Mesenchymal stem cell (in vitro differentiated cells and primary cell): ENCODE measurements at regions not wholly inside any gene's neighbourhood (a gene's known extent, or its start where the extent isn't known, plus 50 kb on each side); places are given as distances from the start of the nearest gene placed in this dataset.

Experiments
- DNase-seq: peaks from one replicate; pipeline ENCODE4 v3.0.0-alpha.2; 2013
- H2AFZ ChIP-seq: one replicate; pipeline ENCODE4 v1.6.1; 2013; ENCODE audit warnings: low read depth, mild to moderate bottlenecking, control low read depth, inconsistent platforms, low read length, moderate library complexity
- H2AK5ac ChIP-seq: 2 replicates; pipeline ENCODE4 v1.6.1; 2013; ENCODE audit warnings: low read length, moderate library complexity, mild to moderate bottlenecking, inconsistent platforms; ENCODE audit not compliant: severe bottlenecking
- H2BK120ac ChIP-seq: one replicate; pipeline ENCODE4 v1.6.1; 2013; ENCODE audit warnings: low read depth, mild to moderate bottlenecking, inconsistent platforms, low read length, moderate library complexity
- H2BK12ac ChIP-seq, 2 experiments: one replicate each; pipeline ENCODE4 v1.6.1; 2013; ENCODE audit warnings: inconsistent platforms in 2 of 2, low read length in 2 of 2, mild to moderate bottlenecking in 2 of 2, moderate library complexity in 2 of 2, control low read depth in 1 of 2
- H2BK15ac ChIP-seq: one replicate; pipeline ENCODE4 v1.6.1; 2013; ENCODE audit warnings: mild to moderate bottlenecking, low read depth, inconsistent platforms; ENCODE audit not compliant: poor library complexity, severe bottlenecking
- H2BK5ac ChIP-seq: 2 replicates; pipeline ENCODE4 v1.6.1; 2013; ENCODE audit warnings: low read depth, mild to moderate bottlenecking, low read length, control low read depth, inconsistent platforms; ENCODE audit not compliant: poor library complexity, severe bottlenecking
- H3K14ac ChIP-seq, 2 experiments: one replicate each; pipeline ENCODE4 v1.6.1; 2013; ENCODE audit warnings: inconsistent platforms in 2 of 2, low read length in 2 of 2, control low read depth in 1 of 2, mild to moderate bottlenecking in 1 of 2, moderate library complexity in 1 of 2
- H3K18ac ChIP-seq, 2 experiments: one replicate each; pipeline ENCODE4 v1.6.1; 2013; ENCODE audit warnings: inconsistent platforms in 2 of 2, low read length in 2 of 2, control low read depth in 1 of 2, low read depth in 1 of 2, mild to moderate bottlenecking in 1 of 2
- H3K23ac ChIP-seq, 2 experiments: one replicate each; pipeline ENCODE4 v1.6.1; 2013; ENCODE audit warnings: inconsistent platforms in 2 of 2, low read length in 2 of 2, mild to moderate bottlenecking in 2 of 2, moderate library complexity in 2 of 2, control low read depth in 1 of 2
- H3K27ac ChIP-seq: 2 replicates; pipeline ENCODE4 v1.5.1; 2013; ENCODE audit warnings: mild to moderate bottlenecking, moderate library complexity, low read length, control low read depth, inconsistent platforms; ENCODE audit not compliant: poor library complexity, severe bottlenecking
- H3K27me3 ChIP-seq, 2 experiments: 2 replicates each; pipeline versions ENCODE4 v1.6.1 to v1.7.0; 2013; ENCODE audit warnings: low read length in 2 of 2, mild to moderate bottlenecking in 2 of 2, moderate library complexity in 2 of 2, control low read depth in 1 of 2, inconsistent platforms in 1 of 2; ENCODE audit not compliant: control insufficient read depth in 1 of 2, insufficient read depth in 1 of 2
- H3K36me3 ChIP-seq, 2 experiments: 2 replicates each; pipeline versions ENCODE4 v1.6.1 to v1.7.0; 2013; ENCODE audit warnings: low read length in 2 of 2, control low read depth in 1 of 2, inconsistent platforms in 1 of 2, low read depth in 1 of 2, mild to moderate bottlenecking in 1 of 2; ENCODE audit not compliant: insufficient read depth in 2 of 2, control insufficient read depth in 1 of 2
- H3K4ac ChIP-seq, 2 experiments: one replicate each; pipeline ENCODE4 v1.6.1; 2013; ENCODE audit warnings: inconsistent platforms in 2 of 2, low read length in 2 of 2, mild to moderate bottlenecking in 2 of 2, moderate library complexity in 2 of 2, control low read depth in 1 of 2, low read depth in 1 of 2
- H3K4me1 ChIP-seq: 2 replicates; pipeline ENCODE4 v1.6.1; 2013; ENCODE audit warnings: low read depth, low read length, control low read depth; ENCODE audit not compliant: control insufficient read depth, insufficient read depth
- H3K4me2 ChIP-seq: 2 replicates; pipeline ENCODE4 v1.6.1; 2013; ENCODE audit warnings: low read length, mild to moderate bottlenecking, inconsistent platforms; ENCODE audit not compliant: poor library complexity, severe bottlenecking
- H3K4me3 ChIP-seq, 2 experiments: 2 replicates each; pipeline versions ENCODE4 v1.5.1 to v1.7.0; 2013; ENCODE audit warnings: low read length in 2 of 2, mild to moderate bottlenecking in 2 of 2, control low read depth in 1 of 2, low read depth in 1 of 2; ENCODE audit not compliant: insufficient read depth in 1 of 2
- H3K79me1 ChIP-seq: replicated peaks from 2 replicates; pipeline ENCODE4 v1.6.1; 2013; ENCODE audit warnings: mild to moderate bottlenecking, control low read depth, low read length, inconsistent platforms; ENCODE audit not compliant: poor library complexity, severe bottlenecking
- H3K9ac ChIP-seq: 2 replicates; pipeline ENCODE4 v1.7.0; 2013; ENCODE audit warnings: mild to moderate bottlenecking, low read length, moderate library complexity
- H3K9me3 ChIP-seq: 2 replicates; pipeline ENCODE4 v1.7.0; 2013; ENCODE audit warnings: mild to moderate bottlenecking, low read length; ENCODE audit not compliant: control insufficient read depth
- H4K8ac ChIP-seq: one replicate; pipeline ENCODE4 v1.6.1; 2013; ENCODE audit warnings: inconsistent platforms, mild to moderate bottlenecking, low read length, moderate library complexity
- H4K91ac ChIP-seq: one replicate; pipeline ENCODE4 v1.6.1; 2013; ENCODE audit warnings: mild to moderate bottlenecking, low read length, inconsistent platforms
- WGBS: methylation state at CpG from one replicate; pipeline ENCODE4 v1.1.7; 2013; ENCODE audit warnings: mixed read lengths; 5-methylcytosine and 5-hydroxymethylcytosine counted together

GRCh38 chr11:10395166-10395897 lies 59.7 kb upstream of the AMPD3 start:
- Histone ChIP-seq H3K27me3 (no peaks in the 10 kb centered on the region), H3K4ac (no peak overlapping the region), H2BK15ac (no peak overlapping the region), H3K23ac (no peak overlapping the region), H3K4me2 (no peak overlapping the region), H2BK120ac (no peak overlapping the region), H4K91ac (no peak overlapping the region), H3K9ac (peak overlapping the region; percentile 43), H2BK12ac (no peak overlapping the region), H3K14ac (no peak overlapping the region), H2AFZ (no peak overlapping the region), H2AK5ac (peak overlapping the region; percentile 69), H3K9me3 (no peaks in the 10 kb centered on the region), H3K79me1 (no peaks in the 10 kb centered on the region), H3K4me3 (no peak overlapping the region), H2BK5ac (no peak overlapping the region), H3K27ac (peak overlapping the region; percentile 25), H3K36me3 (peaks cover 0 to 3% of the 10 kb centered on the region in 2 experiments), H3K18ac (no peak overlapping the region), H3K4me1 (peaks cover 9% of the 10 kb centered on the region), H4K8ac (no peak overlapping the region)
- peak; percentile 51 for DNase-seq
- 90% methylated on average over 5 of the region's 6 CpGs for WGBS

GRCh38 chr11:10396771-10397170 lies 58.3 kb upstream of the AMPD3 start:
- H3K9ac ChIP-seq: no peak overlapping the region
- H3K4me2 ChIP-seq: no peak overlapping the region
- DNase-seq: no peak
- H3K27ac ChIP-seq: no peak overlapping the region
- no peak overlapping the region for H2AK5ac ChIP-seq
- peaks cover 9% of the 10 kb centered on the region for H3K4me1 ChIP-seq
- no peak overlapping the region for H3K4me3 ChIP-seq
- H3K27me3 ChIP-seq: no peaks in the 10 kb centered on the region
- H3K14ac ChIP-seq: no peak overlapping the region
- H3K36me3 ChIP-seq: peaks cover 0 to 3% of the 10 kb centered on the region in 2 experiments
- H2BK120ac ChIP-seq: no peak overlapping the region
- no peaks in the 10 kb centered on the region for H3K9me3 ChIP-seq
- no peak overlapping the region for H4K91ac ChIP-seq
- H3K79me1 ChIP-seq: no peaks in the 10 kb centered on the region
- no peak overlapping the region for H2BK12ac ChIP-seq
- H2BK15ac ChIP-seq: no peak overlapping the region
- H3K18ac ChIP-seq: no peak overlapping the region
- no peak overlapping the region for H2AFZ ChIP-seq
- WGBS: 91% methylated on average over 4 of the region's 4 CpGs
- no peak overlapping the region for H4K8ac ChIP-seq
- H2BK5ac ChIP-seq: no peak overlapping the region
- no peak overlapping the region for H3K23ac ChIP-seq
- no peak overlapping the region for H3K4ac ChIP-seq

- no peak for DNase-seq
- no peaks in the 10 kb centered on the region for H3K9me3 ChIP-seq
- no peaks in the 10 kb centered on the region for H3K79me1 ChIP-seq
- no peak overlapping the region for H2AFZ ChIP-seq
- no peaks in the 10 kb centered on the region for H3K27me3 ChIP-seq
- H3K9ac ChIP-seq: no peak overlapping the region
- H2BK12ac ChIP-seq: no peak overlapping the region
- peaks cover 0 to 3% of the 10 kb centered on the region in 2 experiments for H3K36me3 ChIP-seq
- WGBS: 83% methylated on average over 6 of the region's 7 CpGs
- no peak overlapping the region for H3K4me2 ChIP-seq
- H4K91ac ChIP-seq: no peak overlapping the region
- no peak overlapping the region for H2BK15ac ChIP-seq
- H3K4ac ChIP-seq: no peak overlapping the region
- no peak overlapping the region for H3K27ac ChIP-seq
- no peak overlapping the region for H3K4me3 ChIP-seq
- no peak overlapping the region for H2BK120ac ChIP-seq
- H4K8ac ChIP-seq: no peak overlapping the region
- no peak overlapping the region for H2AK5ac ChIP-seq
- no peak overlapping the region for H2BK5ac ChIP-seq
- no peak overlapping the region for H3K18ac ChIP-seq
- H3K4me1 ChIP-seq: peaks cover 9% of the 10 kb centered on the region
- H3K14ac ChIP-seq: no peak overlapping the region
- H3K23ac ChIP-seq: no peak overlapping the region
Measured at GRCh38 chr11:10397226-10397987, 57.7 kb upstream of the AMPD3 start.

- no peak overlapping the region for H3K23ac ChIP-seq
- H4K8ac ChIP-seq: no peak overlapping the region
- H2BK5ac ChIP-seq: no peak overlapping the region
- 23% methylated on average over 4 of the region's 4 CpGs for WGBS
- no peak overlapping the region for H3K4me2 ChIP-seq
- H3K4me3 ChIP-seq: no peak overlapping the region
- peak overlapping the region in 1 of 2 experiments; percentile 5 for H3K4ac ChIP-seq
- H2BK12ac ChIP-seq: no peak overlapping the region
- H3K9ac ChIP-seq: no peak overlapping the region
- no peak overlapping the region for H2BK15ac ChIP-seq
- no peaks in the 10 kb centered on the region for H3K27me3 ChIP-seq
- peaks cover 5% of the 10 kb centered on the region for H3K4me1 ChIP-seq
- H2BK120ac ChIP-seq: no peak overlapping the region
- peak overlapping the region; percentile 31 for H4K91ac ChIP-seq
- no peak overlapping the region for H3K18ac ChIP-seq
- no peaks in the 10 kb centered on the region for H3K9me3 ChIP-seq
- H2AK5ac ChIP-seq: no peak overlapping the region
- no peak overlapping the region for H3K27ac ChIP-seq
- H3K36me3 ChIP-seq: peaks cover 0 to 3% of the 10 kb centered on the region in 2 experiments
- H3K14ac ChIP-seq: peak overlapping the region in 1 of 2 experiments; percentile 0
- peak; percentile 14 for DNase-seq
- no peak overlapping the region for H2AFZ ChIP-seq
- H3K79me1 ChIP-seq: no peaks in the 10 kb centered on the region
Measured at GRCh38 chr11:10398525-10398924, 56.5 kb upstream of the AMPD3 start.
